Keratinocyte (primary cell): ENCODE measurements at regions not wholly inside any gene's neighbourhood (a gene's known extent, or its start where the extent isn't known, plus 50 kb on each side); places are given as distances from the start of the nearest gene placed in this dataset.

Experiments
- CTCF ChIP-seq, 3 experiments: IDR thresholded peaks in 1 of 3; conservative IDR thresholded peaks in 1 of 3; optimal IDR thresholded peaks in 1 of 3; 2 replicates in 2 of 3; 3 replicates in 1 of 3; pipeline versions ENCODE3 to v1.5.1; 2011; ENCODE audit warnings: low read length in 3 of 3, mild to moderate bottlenecking in 3 of 3, moderate library complexity in 2 of 3, control low read depth in 1 of 3, inconsistent platforms in 1 of 3; ENCODE audit not compliant: insufficient read depth in 2 of 3; ENCODE audit errors: extremely low read depth in 1 of 3
- EZH2 ChIP-seq: IDR thresholded peaks from one replicate; pipeline ENCODE4 v1.6.1; 2012; ENCODE audit warnings: inconsistent platforms, mild to moderate bottlenecking, low read length, moderate library complexity

GRCh38 chr13:66216728-66217127 lies 1013.4 kb downstream of the PCDH9 start:
- TF ChIP-seq CTCF (optimal IDR thresholded peaks at IDR 0.05 in 1 of 3, IDR thresholded peaks at IDR 0.05 in 1 of 3, conservative IDR thresholded peaks at IDR 0.05 in 1 of 3; ENCODE audit: extremely low read depth in 1 of 3, insufficient read depth in 2 of 3, low read length in 3 of 3), result no peak
- no peak for TF ChIP-seq EZH2
